Neural progenitor cell (in vitro differentiated cells): ENCODE measurements at regions not wholly inside any gene's neighbourhood (a gene's known extent, or its start where the extent isn't known, plus 50 kb on each side); places are given as distances from the start of the nearest gene placed in this dataset.

Experiments
- DNase-seq: peaks from one replicate; pipeline ENCODE4 v3.0.0-alpha.2; 2016; ENCODE audit warnings: low spot score
- H2AFZ ChIP-seq: fragments of 200-600 bp; sonication (generic); replicated peaks from 2 replicates; pipeline ENCODE4 v1.6.1; 2016; ENCODE audit warnings: antibody characterized with exemption
- H3F3A ChIP-seq: fragments of 200-600 bp; sonication (generic); 2 replicates; pipeline ENCODE4 v1.6.1; 2016; ENCODE audit warnings: antibody characterized with exemption, low read depth
- H3K27ac ChIP-seq: fragments of 200-600 bp; sonication (generic); 2 replicates; pipeline ENCODE4 v1.5.1; 2016; ENCODE audit warnings: mild to moderate bottlenecking
- H3K27me3 ChIP-seq: fragments of 200-600 bp; sonication (generic); 2 replicates; pipeline ENCODE4 v1.6.1; 2016; ENCODE audit warnings: mild to moderate bottlenecking, moderate library complexity
- H3K36me3 ChIP-seq: fragments of 200-600 bp; sonication (generic); 2 replicates; pipeline ENCODE4 v1.5.1; 2016
- H3K4me1 ChIP-seq: fragments of 200-600 bp; sonication (generic); 2 replicates; pipeline ENCODE4 v1.6.1; 2016; ENCODE audit warnings: mixed run types
- H3K4me2 ChIP-seq: fragments of 200-600 bp; sonication (generic); 2 replicates; pipeline ENCODE4 v1.6.1; 2016
- H3K4me3 ChIP-seq: fragments of 200-600 bp; sonication (generic); 2 replicates; pipeline ENCODE4 v1.5.1; 2016
- H3K79me2 ChIP-seq: fragments of 200-600 bp; sonication (generic); 2 replicates; pipeline ENCODE4 v1.6.1; 2016; ENCODE audit warnings: low read depth
- H3K9ac ChIP-seq: fragments of 200-600 bp; sonication (generic); 2 replicates; pipeline ENCODE4 v1.6.1; 2016
- H3K9me3 ChIP-seq: fragments of 200-600 bp; sonication (generic); 2 replicates; pipeline ENCODE4 v1.5.1; 2016; ENCODE audit warnings: low read depth
- H4K20me1 ChIP-seq: fragments of 200-600 bp; sonication (generic); 2 replicates; pipeline ENCODE4 v1.6.1; 2016; ENCODE audit warnings: low read depth
- H3K27ac Mint-ChIP-seq: 3 replicates; pipeline ENCODE4 v1.8.0; 2021; ENCODE audit warnings: mixed read lengths
- H3K27me3 Mint-ChIP-seq: 2 replicates; pipeline ENCODE4 v1.8.0; 2022; ENCODE audit warnings: low read depth, mild to moderate bottlenecking, inconsistent platforms, moderate library complexity, mixed read lengths; ENCODE audit not compliant: insufficient read depth
- H3K36me3 Mint-ChIP-seq: 3 replicates; pipeline ENCODE4 v1.8.0; 2021; ENCODE audit warnings: mixed read lengths
- H3K4me1 Mint-ChIP-seq: 3 replicates; pipeline ENCODE4 v1.8.0; 2021; ENCODE audit warnings: mixed read lengths
- H3K4me3 Mint-ChIP-seq: 3 replicates; pipeline ENCODE4 v1.8.0; 2021; ENCODE audit warnings: mild to moderate bottlenecking, moderate library complexity, mixed read lengths
- H3K9me3 Mint-ChIP-seq: 3 replicates; pipeline ENCODE4 v1.8.0; 2020; ENCODE audit warnings: mixed read lengths
- EZH2 ChIP-seq: fragments of 200-600 bp; sonication (generic); IDR thresholded peaks from 2 replicates; pipeline ENCODE4 v1.6.1; 2017; ENCODE audit warnings: antibody characterized with exemption, mild to moderate bottlenecking, moderate library complexity
- EZH2phosphoT487 ChIP-seq: fragments of 200-600 bp; sonication (generic); IDR thresholded peaks from 2 replicates; pipeline ENCODE4 v1.6.1; 2017; ENCODE audit warnings: antibody characterized with exemption
- TF ChIP-seq, protein P1 (sequence below): fragments of 200-600 bp; sonication (generic); IDR thresholded peaks from 2 replicates; pipeline ENCODE4 v1.5.1; 2017; ENCODE audit warnings: antibody characterized with exemption, mild to moderate bottlenecking

DNA sequence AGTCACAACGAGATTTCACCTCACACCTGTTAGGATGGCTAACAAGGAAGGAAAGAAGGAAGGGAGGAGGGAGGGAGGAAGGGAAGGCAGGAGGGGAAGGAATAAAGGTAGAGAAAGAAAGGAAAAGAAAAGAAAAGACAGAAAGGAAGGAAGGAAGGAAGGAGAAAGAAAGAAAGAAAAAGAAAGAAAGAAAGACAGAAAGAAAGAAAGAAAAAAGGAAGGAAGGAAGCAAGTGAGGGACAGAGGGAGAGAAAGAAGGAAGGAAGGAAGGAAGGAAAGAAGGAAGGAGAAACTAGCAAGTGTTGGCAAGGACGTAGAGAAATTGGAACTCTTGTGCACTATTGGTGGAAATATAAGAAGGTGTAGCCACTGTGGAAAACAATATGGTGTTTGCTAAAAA lies 52.2 kb downstream of the CCDC185 start:
- H3K36me3 Mint-ChIP-seq = no peaks in the 10 kb centered on the region
- no peaks in the 10 kb centered on the region for H3K27me3 ChIP-seq
- no peaks in the 10 kb centered on the region for H3K79me2 ChIP-seq
- H3K4me1 Mint-ChIP-seq = no peaks in the 10 kb centered on the region
- H3K27ac ChIP-seq = no peak overlapping the region
- H3K27ac Mint-ChIP-seq = no peak overlapping the region
- no peaks in the 10 kb centered on the region for H3K4me1 ChIP-seq
- DNase-seq = no peak
- H3K27me3 Mint-ChIP-seq = peaks cover 10% of the 10 kb centered on the region
- no peak overlapping the region for H3K4me3 Mint-ChIP-seq
- H3K9me3 ChIP-seq = peaks cover 4% of the 10 kb centered on the region
- H3K9ac ChIP-seq = no peak overlapping the region
- H3K4me2 ChIP-seq = no peak overlapping the region
- peaks cover 14% of the 10 kb centered on the region for H3K9me3 Mint-ChIP-seq
- H3K36me3 ChIP-seq = no peaks in the 10 kb centered on the region
- no peak overlapping the region for H2AFZ ChIP-seq
- H4K20me1 ChIP-seq = no peaks in the 10 kb centered on the region
- TF ChIP-seq EZH2 = no peak
- TF ChIP-seq EZH2phosphoT487 = no peak
- TF ChIP-seq, protein P1, sequence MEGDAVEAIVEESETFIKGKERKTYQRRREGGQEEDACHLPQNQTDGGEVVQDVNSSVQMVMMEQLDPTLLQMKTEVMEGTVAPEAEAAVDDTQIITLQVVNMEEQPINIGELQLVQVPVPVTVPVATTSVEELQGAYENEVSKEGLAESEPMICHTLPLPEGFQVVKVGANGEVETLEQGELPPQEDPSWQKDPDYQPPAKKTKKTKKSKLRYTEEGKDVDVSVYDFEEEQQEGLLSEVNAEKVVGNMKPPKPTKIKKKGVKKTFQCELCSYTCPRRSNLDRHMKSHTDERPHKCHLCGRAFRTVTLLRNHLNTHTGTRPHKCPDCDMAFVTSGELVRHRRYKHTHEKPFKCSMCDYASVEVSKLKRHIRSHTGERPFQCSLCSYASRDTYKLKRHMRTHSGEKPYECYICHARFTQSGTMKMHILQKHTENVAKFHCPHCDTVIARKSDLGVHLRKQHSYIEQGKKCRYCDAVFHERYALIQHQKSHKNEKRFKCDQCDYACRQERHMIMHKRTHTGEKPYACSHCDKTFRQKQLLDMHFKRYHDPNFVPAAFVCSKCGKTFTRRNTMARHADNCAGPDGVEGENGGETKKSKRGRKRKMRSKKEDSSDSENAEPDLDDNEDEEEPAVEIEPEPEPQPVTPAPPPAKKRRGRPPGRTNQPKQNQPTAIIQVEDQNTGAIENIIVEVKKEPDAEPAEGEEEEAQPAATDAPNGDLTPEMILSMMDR = no peak
- no peak overlapping the region for H3K4me3 ChIP-seq
- no peaks in the 10 kb centered on the region for H3F3A ChIP-seq

DNA sequence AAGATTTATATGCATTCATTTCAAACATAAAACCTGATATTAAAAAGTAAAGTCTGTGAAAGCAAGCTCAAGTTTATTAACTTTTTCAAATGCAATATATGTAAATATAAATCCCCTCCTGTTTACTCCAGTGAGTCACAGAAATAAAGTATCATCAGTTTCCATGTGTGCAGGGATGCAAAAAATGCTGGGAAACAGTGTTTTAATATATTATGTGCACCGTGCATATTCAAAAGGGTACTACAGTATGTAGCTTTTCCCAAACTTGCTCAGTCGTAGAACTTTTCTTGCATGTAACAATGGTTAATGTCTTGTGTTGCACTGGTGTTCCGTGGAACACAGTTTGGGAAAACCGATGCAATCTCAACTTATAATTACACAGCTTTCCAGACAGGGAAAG lies 60.7 kb downstream of the CCDC185 start:
- Mint-ChIP-seq H3K4me3 (no peak overlapping the region), H3K27ac (no peak overlapping the region), H3K36me3 (no peaks in the 10 kb centered on the region), H3K27me3 (peaks cover 2% of the 10 kb centered on the region), H3K4me1 (no peaks in the 10 kb centered on the region), H3K9me3 (peaks cover 4% of the 10 kb centered on the region)
- H3K9ac ChIP-seq = no peak overlapping the region
- H3K9me3 ChIP-seq = no peaks in the 10 kb centered on the region
- no peaks in the 10 kb centered on the region for H4K20me1 ChIP-seq
- no peak for DNase-seq
- no peak overlapping the region for H3K4me2 ChIP-seq
- H3K4me3 ChIP-seq = no peak overlapping the region
- no peak overlapping the region for H3K27ac ChIP-seq
- no peaks in the 10 kb centered on the region for H3K36me3 ChIP-seq
- no peaks in the 10 kb centered on the region for H3K79me2 ChIP-seq
- TF ChIP-seq, protein P1 = no peak
- no peak for TF ChIP-seq EZH2phosphoT487
- TF ChIP-seq EZH2 = no peak
- no peaks in the 10 kb centered on the region for H3F3A ChIP-seq
- no peaks in the 10 kb centered on the region for H3K27me3 ChIP-seq
- no peaks in the 10 kb centered on the region for H3K4me1 ChIP-seq
- no peak overlapping the region for H2AFZ ChIP-seq

DNA sequence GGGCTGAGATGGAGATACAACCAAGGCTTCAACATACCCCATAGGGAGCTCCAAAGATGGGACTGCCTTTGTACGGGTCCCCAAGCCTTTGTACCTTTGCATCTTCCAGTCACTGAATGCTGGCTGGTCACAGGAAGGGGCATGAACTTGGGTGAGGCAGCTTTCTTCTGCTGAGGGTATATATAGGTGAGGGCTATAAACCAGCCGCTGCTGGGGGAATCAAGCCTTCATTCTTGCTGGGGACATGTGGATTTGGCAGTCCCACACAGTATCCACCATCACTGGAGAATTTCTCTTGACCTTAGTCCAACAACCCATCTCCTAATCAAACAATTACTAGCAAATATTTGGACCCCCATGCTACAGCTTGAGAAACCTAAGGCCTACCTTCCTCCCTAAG lies 61.7 kb downstream of the CCDC185 start:
- no peak for DNase-seq
- peaks cover 4% of the 10 kb centered on the region for H3K9me3 Mint-ChIP-seq
- H3K36me3 ChIP-seq = no peaks in the 10 kb centered on the region
- no peak overlapping the region for H2AFZ ChIP-seq
- H3K27me3 ChIP-seq = no peaks in the 10 kb centered on the region
- TF ChIP-seq EZH2phosphoT487 (no peak), EZH2 (no peak)
- TF ChIP-seq, protein P1 = no peak
- H3K9me3 ChIP-seq = no peaks in the 10 kb centered on the region
- H3K4me1 ChIP-seq = no peaks in the 10 kb centered on the region
- H3K4me3 ChIP-seq = no peak overlapping the region
- no peaks in the 10 kb centered on the region for H3K4me1 Mint-ChIP-seq
- H4K20me1 ChIP-seq = no peaks in the 10 kb centered on the region
- H3K9ac ChIP-seq = no peak overlapping the region
- H3K27me3 Mint-ChIP-seq = peaks cover 2% of the 10 kb centered on the region
- H3K36me3 Mint-ChIP-seq = no peaks in the 10 kb centered on the region
- H3K79me2 ChIP-seq = no peaks in the 10 kb centered on the region
- no peak overlapping the region for H3K27ac ChIP-seq
- no peak overlapping the region for H3K4me2 ChIP-seq
- no peaks in the 10 kb centered on the region for H3F3A ChIP-seq
- no peak overlapping the region for H3K27ac Mint-ChIP-seq
- H3K4me3 Mint-ChIP-seq = no peak overlapping the region
